H1 (cell line): ENCODE measurements at regions not wholly inside any gene's neighbourhood (a gene's known extent, or its start where the extent isn't known, plus 50 kb on each side); places are given as distances from the start of the nearest gene placed in this dataset.

Experiments
- CHD2 ChIP-seq: IDR thresholded peaks from 2 replicates; pipeline ENCODE4 v1.6.1; 2012; ENCODE audit warnings: low read length, improper control_type of control experiment
- EZH2 ChIP-seq: fragments of 200-600 bp; sonication (generic); IDR thresholded peaks from 2 replicates; pipeline ENCODE4 v1.7.1; 2012; ENCODE audit warnings: low read depth, mild to moderate bottlenecking, moderate library complexity, low read length, inconsistent platforms; ENCODE audit not compliant: severe bottlenecking
- FOSL1 ChIP-seq: IDR thresholded peaks from 2 replicates; pipeline ENCODE4 v1.6.1; 2011; ENCODE audit warnings: mild to moderate bottlenecking, low read depth, low read length, moderate library complexity; ENCODE audit not compliant: insufficient read depth
- HDAC6 ChIP-seq: IDR thresholded peaks from one replicate; pipeline ENCODE4 v1.7.1; 2012; ENCODE audit warnings: low read depth, mild to moderate bottlenecking, inconsistent platforms, low read length, moderate library complexity
- JUN ChIP-seq: IDR thresholded peaks from 2 replicates; pipeline ENCODE4 v1.6.1; 2011; ENCODE audit warnings: low read depth, mild to moderate bottlenecking, improper control_type of control experiment, low read length
- MAFK ChIP-seq: IDR thresholded peaks from 2 replicates; pipeline ENCODE4 v1.6.1; 2012; ENCODE audit warnings: low read depth, mild to moderate bottlenecking, improper control_type of control experiment, low read length

- TF ChIP-seq MAFK = no peak
- no peak for TF ChIP-seq JUN
- no peak for TF ChIP-seq HDAC6
- TF ChIP-seq EZH2 = no peak
- TF ChIP-seq FOSL1 = no peak
- TF ChIP-seq CHD2 = no peak
Measured at GRCh38 chr3:81277853-81278252, 483.6 kb downstream of the GBE1 start (continued).
